PC-9 (cell line): ENCODE measurements at regions not wholly inside any gene's neighbourhood (a gene's known extent, or its start where the extent isn't known, plus 50 kb on each side); places are given as distances from the start of the nearest gene placed in this dataset.

Source experiments
- EZH2 ChIP-seq: fragments of 200-600 bp; sonication (generic); IDR thresholded peaks from 2 replicates; pipeline ENCODE4 v1.8.0; 2017; ENCODE audit warnings: antibody characterized with exemption, low read depth
- TF ChIP-seq, protein P1 (sequence below): fragments of 200-600 bp; sonication (generic); conservative IDR thresholded peaks from 2 replicates; pipeline ENCODE4 v1.6.1; 2017; ENCODE audit warnings: mixed run types, antibody characterized with exemption, mild to moderate bottlenecking, moderate library complexity

DNA sequence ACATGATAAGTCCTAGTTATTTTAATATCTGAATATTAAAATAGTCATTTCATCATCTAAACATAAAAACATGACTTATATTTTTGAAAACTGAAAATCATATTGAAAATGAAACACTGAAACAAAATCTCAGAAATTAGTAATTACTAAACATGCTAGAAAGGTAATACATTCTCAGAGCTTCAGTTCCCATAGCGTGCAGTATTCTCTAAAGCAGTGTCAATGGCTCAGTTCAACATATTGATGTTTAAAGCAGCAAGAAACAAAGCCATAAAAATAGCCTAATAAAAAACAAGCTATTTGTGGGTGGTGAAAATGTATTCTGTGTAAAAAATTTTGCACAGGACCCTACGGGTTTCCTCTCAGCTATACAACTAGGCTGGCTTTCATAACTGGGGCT, 1337.4 kb downstream of the FSCB start:
- TF ChIP-seq, protein P1, sequence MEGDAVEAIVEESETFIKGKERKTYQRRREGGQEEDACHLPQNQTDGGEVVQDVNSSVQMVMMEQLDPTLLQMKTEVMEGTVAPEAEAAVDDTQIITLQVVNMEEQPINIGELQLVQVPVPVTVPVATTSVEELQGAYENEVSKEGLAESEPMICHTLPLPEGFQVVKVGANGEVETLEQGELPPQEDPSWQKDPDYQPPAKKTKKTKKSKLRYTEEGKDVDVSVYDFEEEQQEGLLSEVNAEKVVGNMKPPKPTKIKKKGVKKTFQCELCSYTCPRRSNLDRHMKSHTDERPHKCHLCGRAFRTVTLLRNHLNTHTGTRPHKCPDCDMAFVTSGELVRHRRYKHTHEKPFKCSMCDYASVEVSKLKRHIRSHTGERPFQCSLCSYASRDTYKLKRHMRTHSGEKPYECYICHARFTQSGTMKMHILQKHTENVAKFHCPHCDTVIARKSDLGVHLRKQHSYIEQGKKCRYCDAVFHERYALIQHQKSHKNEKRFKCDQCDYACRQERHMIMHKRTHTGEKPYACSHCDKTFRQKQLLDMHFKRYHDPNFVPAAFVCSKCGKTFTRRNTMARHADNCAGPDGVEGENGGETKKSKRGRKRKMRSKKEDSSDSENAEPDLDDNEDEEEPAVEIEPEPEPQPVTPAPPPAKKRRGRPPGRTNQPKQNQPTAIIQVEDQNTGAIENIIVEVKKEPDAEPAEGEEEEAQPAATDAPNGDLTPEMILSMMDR, result no peak
- no peak for TF ChIP-seq EZH2
